Gastrocnemius medialis (tissue), 4 donors: ENCODE measurements at regions not wholly inside any gene's neighbourhood (a gene's known extent, or its start where the extent isn't known, plus 50 kb on each side); places are given as distances from the start of the nearest gene placed in this dataset.
"Not testable (repeated sequence)": the region's sequence is repeated elsewhere in the genome, so short reads cannot be mapped to it uniquely, and the experiment has no call there.

ENCODE experiments used
- ATAC-seq, 2 donors: fragments of 150-250 bp; one replicate each; pipeline ENCODE4 v1.9.1; 2016
- DNase-seq, 2 donors: peaks; one replicate each; pipeline ENCODE4 v3.0.0-alpha.2; 2019
- H3K27ac ChIP-seq, 4 donors: fragments of 200-600 bp; sonication (generic); 1 replicate in 1 of 4; 2 replicates in 3 of 4; pipeline ENCODE4 v1.5.1; 2016 to 2018; ENCODE audit warnings: mild to moderate bottlenecking in 2 of 4, moderate library complexity in 1 of 4
- H3K27me3 ChIP-seq, 3 donors: fragments of 200-600 bp; sonication (generic) in 2 of 3; 1 replicate in 1 of 3; 2 replicates in 2 of 3; pipeline versions ENCODE4 v1.5.1 to v1.6.0; 2016 to 2019; ENCODE audit warnings: mild to moderate bottlenecking in 1 of 3, moderate library complexity in 1 of 3
- H3K36me3 ChIP-seq, 2 donors: fragments of 200-600 bp; sonication (generic) in 1 of 2; one replicate each; pipeline ENCODE4 v1.5.1; 2017 to 2018
- H3K4me1 ChIP-seq, 2 donors: fragments of 200-600 bp; sonication (generic) in 1 of 2; one replicate each; pipeline ENCODE4 v1.5.1; 2016 to 2017; ENCODE audit warnings: mild to moderate bottlenecking in 2 of 2
- H3K4me3 ChIP-seq, 4 donors: fragments of 200-600 bp; sonication (generic) in 3 of 4; 1 replicate in 1 of 4; 2 replicates in 3 of 4; pipeline ENCODE4 v1.5.1; 2016 to 2019; ENCODE audit warnings: mild to moderate bottlenecking in 2 of 4
- H3K9me3 ChIP-seq, 3 donors: fragments of 200-600 bp; sonication (generic) in 2 of 3; 1 replicate in 1 of 3; 2 replicates in 2 of 3; pipeline ENCODE4 v1.5.1; 2016 to 2019
- CTCF ChIP-seq, 5 experiments: fragments of 450-650 bp in 3 of 5; fragments of 200-600 bp in 2 of 5; sonication (generic) in 2 of 5; IDR thresholded peaks in 4 of 5; conservative IDR thresholded peaks in 1 of 5; 1 replicate in 4 of 5; 2 replicates in 1 of 5; pipeline ENCODE4 v1.5.1; 2016 to 2019; ENCODE audit warnings: antibody characterized with exemption in 5 of 5, mild to moderate bottlenecking in 3 of 5, moderate library complexity in 3 of 5
- POLR2A ChIP-seq, 2 donors: fragments of 450-650 bp; IDR thresholded peaks; one replicate each; pipeline ENCODE4 v1.6.1; 2017; ENCODE audit warnings: antibody characterized with exemption in 2 of 2, mild to moderate bottlenecking in 2 of 2, moderate library complexity in 2 of 2
- in situ Hi-C, 4 donors: fragments of 200-750 bp; cut with MboI; loops; one replicate each; pipeline versions ENCODE4 v1.15.0 to v1.8.0; 2017; ENCODE audit warnings: low sequenced_read_pairs in 4 of 4
- intact Hi-C: fragments of 100-400 bp; cut with DNase I; formaldehyde crosslinking; loops from one replicate; pipeline ENCODE4 v1.15.1; 2023; ENCODE audit warnings: low total_unique reads

GRCh38 chr20:46785958-46786357, 76.5 kb downstream of the SLC2A10 start:
- no peaks in the 10 kb centered on the region for H3K4me1 ChIP-seq
- TF ChIP-seq POLR2A (IDR thresholded peaks at IDR 0.05) (no peak), CTCF (IDR thresholded peaks at IDR 0.05 in 4 of 5, conservative IDR thresholded peaks at IDR 0.05 in 1 of 5) (no peak)
- no peaks in the 10 kb centered on the region for H3K9me3 ChIP-seq
- no peak overlapping the region for H3K4me3 ChIP-seq
- H3K27me3 ChIP-seq = peaks cover 0 to 14% (median 0%) of the 10 kb centered on the region in 3 donors
- no peak for ATAC-seq
- no peaks in the 10 kb centered on the region for H3K36me3 ChIP-seq
- intact Hi-C loops = no loop called here
- no peak for DNase-seq
- H3K27ac ChIP-seq = no peak overlapping the region
- in situ Hi-C loops = no loop called here

- H3K4me1 ChIP-seq = no peaks in the 10 kb centered on the region
- H3K36me3 ChIP-seq = no peaks in the 10 kb centered on the region
- TF ChIP-seq POLR2A (IDR thresholded peaks at IDR 0.05) (no peak), CTCF (IDR thresholded peaks at IDR 0.05 in 4 of 5, conservative IDR thresholded peaks at IDR 0.05 in 1 of 5) (no peak)
- H3K27ac ChIP-seq = no peak overlapping the region
- no peaks in the 10 kb centered on the region for H3K9me3 ChIP-seq
- intact Hi-C loops = no loop called here
- peaks cover 0 to 14% (median 0%) of the 10 kb centered on the region in 3 donors for H3K27me3 ChIP-seq
- ATAC-seq = no peak
- in situ Hi-C loops = no loop called here
- H3K4me3 ChIP-seq = no peak overlapping the region
- DNase-seq = no peak
These were observed 77.1 kb downstream of the SLC2A10 start for GRCh38 chr20:46786566-46786965.

GRCh38 chr20:46787991-46788762, 78.7 kb downstream of the SLC2A10 start:
- intact Hi-C loops (no loop called here), in situ Hi-C loops (no loop called here)
- H3K4me1 ChIP-seq = no peaks in the 10 kb centered on the region
- no peak overlapping the region for H3K4me3 ChIP-seq
- H3K27ac ChIP-seq = no peak overlapping the region
- H3K27me3 ChIP-seq = peaks cover 0 to 14% (median 0%) of the 10 kb centered on the region in 3 donors
- ATAC-seq (no peak), DNase-seq (no peak)
- H3K36me3 ChIP-seq = no peaks in the 10 kb centered on the region
- no peaks in the 10 kb centered on the region for H3K9me3 ChIP-seq
- TF ChIP-seq POLR2A (IDR thresholded peaks at IDR 0.05) = no peak
- no peak for TF ChIP-seq CTCF (IDR thresholded peaks at IDR 0.05 in 4 of 5, conservative IDR thresholded peaks at IDR 0.05 in 1 of 5)

- H3K27ac ChIP-seq, H3K9me3 ChIP-seq, DNase-seq, ATAC-seq, intact Hi-C loops, H3K4me3 ChIP-seq, H3K36me3 ChIP-seq, H3K4me1 ChIP-seq, in situ Hi-C loops: not testable (repeated sequence)
- peaks cover 0 to 14% (median 0%) of the 10 kb centered on the region in 3 donors for H3K27me3 ChIP-seq
These were observed 79.3 kb downstream of the SLC2A10 start for GRCh38 chr20:46788763-46789091.

GRCh38 chr20:46789339-46790028, 80.0 kb downstream of the SLC2A10 start:
- Histone ChIP-seq H3K27ac (no peak overlapping the region), H3K9me3 (no peaks in the 10 kb centered on the region), H3K36me3 (no peaks in the 10 kb centered on the region), H3K4me1 (no peaks in the 10 kb centered on the region), H3K27me3 (peaks cover 0 to 14% (median 0%) of the 10 kb centered on the region in 3 donors), H3K4me3 (no peak overlapping the region)
- DNase-seq (no peak), ATAC-seq (no peak)
- intact Hi-C loops = no loop called here
- in situ Hi-C loops = no loop called here
- no peak for TF ChIP-seq CTCF (IDR thresholded peaks at IDR 0.05 in 4 of 5, conservative IDR thresholded peaks at IDR 0.05 in 1 of 5)
- no peak for TF ChIP-seq POLR2A (IDR thresholded peaks at IDR 0.05)
